ENCODE measurements at regions not wholly inside any gene's neighbourhood (a gene's known extent, or its start where the extent isn't known, plus 50 kb on each side); places are given as distances from the start of the nearest gene placed in this dataset.

DNA sequence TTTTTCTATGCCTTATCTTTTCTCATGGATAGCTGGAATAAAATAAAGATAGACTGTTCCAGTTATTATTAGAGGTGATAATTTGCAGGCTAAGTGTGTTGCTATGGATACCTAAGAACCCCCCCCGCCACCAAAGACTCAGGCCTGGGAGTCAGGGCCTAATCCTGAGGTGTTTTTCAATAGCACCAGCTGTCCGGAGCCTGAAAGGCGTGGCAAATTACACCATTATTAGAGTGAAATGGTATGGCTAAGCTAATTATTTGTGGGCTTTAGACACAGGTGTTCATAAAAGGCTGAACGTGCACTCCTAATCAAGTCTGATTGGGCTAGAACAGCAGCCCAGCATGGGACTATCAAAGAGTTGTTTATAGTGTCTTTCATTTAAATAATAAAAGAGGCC is 293.2 kb upstream of the DCC start:
- no peak overlapping the region for H2BK5ac ChIP-seq (ENCODE audit: low read depth, low read length)
- 85% methylated on average over 3 of the region's 4 CpGs; no CpG with 5 or more reads in 1 of the 2 experiments for WGBS, 2 experiments (ENCODE audit: extremely low coverage in 1 of 2, insufficient coverage in 1 of 2, insufficient read length in 1 of 2, insufficient replicate concordance in 2 of 2, low coverage in 1 of 2, low lambda C conversion rate in 2 of 2, missing lambda C conversion rate in 1 of 2)
- H2BK15ac ChIP-seq (ENCODE audit: low read length): no peak overlapping the region
- H4K91ac ChIP-seq (replicated peaks; ENCODE audit: insufficient read length, low read length): no peak overlapping the region
- CTCF ChIA-PET (ENCODE audit: partially characterized antibody): interaction anchor here (0.9 to 1.2 kb wide), 2 partner anchors 58 to 241 kb away, joined by 3 read pairs; no protein-coding TSS in a partner anchor
- peaks cover 0 to 3% (median under 1%) of the 10 kb centered on the region in 4 experiments; a peak in 1 of 7 replicates for H3K4me1 ChIP-seq (replicated peaks in 1 of 4; ENCODE audit: control insufficient read depth in 3 of 4, insufficient read depth in 4 of 4, low read length in 3 of 4)
- no peaks in the 10 kb centered on the region for H3K23me2 ChIP-seq (ENCODE audit: low read depth, low read length)
- no peak overlapping the region for H2AK5ac ChIP-seq (ENCODE audit: low read depth, low read length)
- no peak overlapping the region for H3K9ac ChIP-seq (replicated peaks in 1 of 4; ENCODE audit: extremely low read depth in 1 of 4, low read depth in 3 of 4, low read length in 3 of 4)
- no peak overlapping the region for H3K56ac ChIP-seq (replicated peaks; ENCODE audit: insufficient read length, low read depth, low read length)
- no peak overlapping the region for H4K8ac ChIP-seq (ENCODE audit: extremely low read depth, insufficient read depth, low read length)
- H3K4me3 ChIP-seq (ENCODE audit: extremely low read depth in 1 of 4, insufficient read depth in 2 of 4, low read depth in 3 of 4, low read length in 4 of 4): no peak overlapping the region
- no peak overlapping the region for H3K23ac ChIP-seq (ENCODE audit: insufficient read length)
- H3K79me2 ChIP-seq (ENCODE audit: control insufficient read depth in 1 of 2, insufficient read depth in 2 of 2, low read length in 2 of 2): no peaks in the 10 kb centered on the region
- no peak overlapping the region for H2BK120ac ChIP-seq (replicated peaks; ENCODE audit: low read depth, low read length)
- H4K20me1 ChIP-seq (replicated peaks in 1 of 2; ENCODE audit: control insufficient read depth in 1 of 2, insufficient read depth in 2 of 2, low read length in 2 of 2): no peaks in the 10 kb centered on the region
- no peaks in the 10 kb centered on the region for H3K79me1 ChIP-seq (ENCODE audit: low read depth, low read length)
- no peak overlapping the region for H3K4ac ChIP-seq (replicated peaks; ENCODE audit: insufficient read length, low read depth, low read length)
- no peak for DNase-seq (ENCODE audit: low read depth in 1 of 2, low spot score in 2 of 2)
- no peaks in the 10 kb centered on the region for H3K27me3 ChIP-seq (replicated peaks in 1 of 4; ENCODE audit: control insufficient read depth in 3 of 4, extremely low read depth in 1 of 4, insufficient read depth in 3 of 4, low read length in 3 of 4)
- no peak for FAIRE-seq
- no peak overlapping the region for H3K27ac ChIP-seq (ENCODE audit: low read depth, low read length)
- H3K18ac ChIP-seq (ENCODE audit: extremely low read depth, low read length): no peak overlapping the region
- no peak overlapping the region for H3K14ac ChIP-seq (ENCODE audit: insufficient read length)
- H3K4me2 ChIP-seq (ENCODE audit: insufficient read depth in 1 of 2, low read depth in 2 of 2, low read length in 2 of 2): no peak overlapping the region
- H4K5ac ChIP-seq (ENCODE audit: insufficient read length, low read depth, low read length): no peak overlapping the region
- no peak overlapping the region for H2AFZ ChIP-seq (ENCODE audit: low read length)
- H3K9me3 ChIP-seq (ENCODE audit: insufficient read depth in 2 of 2, low read depth in 1 of 2, low read length in 1 of 2): no peaks in the 10 kb centered on the region
- no peak overlapping the region for H2BK12ac ChIP-seq (ENCODE audit: low read depth, low read length)
- H2BK20ac ChIP-seq (ENCODE audit: low read length): no peak overlapping the region
- POLR2A ChIA-PET (ENCODE audit: partially characterized antibody): no interaction called here
- TF ChIP-seq SUZ12 (IDR thresholded peaks at IDR 0.05; ENCODE audit: low read length): no peak
- TF ChIP-seq CBX5 (IDR thresholded peaks at IDR 0.05; ENCODE audit: low read depth, low read length): no peak
- TF ChIP-seq, protein P1, sequence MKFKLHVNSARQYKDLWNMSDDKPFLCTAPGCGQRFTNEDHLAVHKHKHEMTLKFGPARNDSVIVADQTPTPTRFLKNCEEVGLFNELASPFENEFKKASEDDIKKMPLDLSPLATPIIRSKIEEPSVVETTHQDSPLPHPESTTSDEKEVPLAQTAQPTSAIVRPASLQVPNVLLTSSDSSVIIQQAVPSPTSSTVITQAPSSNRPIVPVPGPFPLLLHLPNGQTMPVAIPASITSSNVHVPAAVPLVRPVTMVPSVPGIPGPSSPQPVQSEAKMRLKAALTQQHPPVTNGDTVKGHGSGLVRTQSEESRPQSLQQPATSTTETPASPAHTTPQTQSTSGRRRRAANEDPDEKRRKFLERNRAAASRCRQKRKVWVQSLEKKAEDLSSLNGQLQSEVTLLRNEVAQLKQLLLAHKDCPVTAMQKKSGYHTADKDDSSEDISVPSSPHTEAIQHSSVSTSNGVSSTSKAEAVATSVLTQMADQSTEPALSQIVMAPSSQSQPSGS (IDR thresholded peaks at IDR 0.05; ENCODE audit: low read length): no peak
- TF ChIP-seq SP4 (IDR thresholded peaks at IDR 0.05; ENCODE audit: low read length): no peak
- no peak for TF ChIP-seq KDM5A (IDR thresholded peaks at IDR 0.05; ENCODE audit: low read length)
- no peak for TF ChIP-seq YY1 (IDR thresholded peaks at IDR 0.05; ENCODE audit: low read depth, low read length)
- no peak for TF ChIP-seq JUND (IDR thresholded peaks at IDR 0.05; ENCODE audit: low read length)
- no peak for TF ChIP-seq CBX8 (IDR thresholded peaks at IDR 0.05; ENCODE audit: borderline replicate concordance, low read depth, low read length)
- no peak for TF ChIP-seq RXRA (IDR thresholded peaks at IDR 0.05; ENCODE audit: insufficient read depth, low read depth, low read length)
- no peak for TF ChIP-seq POU5F1 (IDR thresholded peaks at IDR 0.05; ENCODE audit: low read depth, low read length)
- TF ChIP-seq SIRT6 (IDR thresholded peaks at IDR 0.05; ENCODE audit: low read length): no peak
- no peak for TF ChIP-seq SIX5 (IDR thresholded peaks at IDR 0.05; ENCODE audit: low read depth, low read length)
- H3K36me3 ChIP-seq (ENCODE audit: control insufficient read depth in 2 of 4, insufficient read depth in 4 of 4, low read length in 3 of 4): no peaks in the 10 kb centered on the region
